ENCODE measurements at regions not wholly inside any gene's neighbourhood (a gene's known extent, or its start where the extent isn't known, plus 50 kb on each side); places are given as distances from the start of the nearest gene placed in this dataset.

DNA sequence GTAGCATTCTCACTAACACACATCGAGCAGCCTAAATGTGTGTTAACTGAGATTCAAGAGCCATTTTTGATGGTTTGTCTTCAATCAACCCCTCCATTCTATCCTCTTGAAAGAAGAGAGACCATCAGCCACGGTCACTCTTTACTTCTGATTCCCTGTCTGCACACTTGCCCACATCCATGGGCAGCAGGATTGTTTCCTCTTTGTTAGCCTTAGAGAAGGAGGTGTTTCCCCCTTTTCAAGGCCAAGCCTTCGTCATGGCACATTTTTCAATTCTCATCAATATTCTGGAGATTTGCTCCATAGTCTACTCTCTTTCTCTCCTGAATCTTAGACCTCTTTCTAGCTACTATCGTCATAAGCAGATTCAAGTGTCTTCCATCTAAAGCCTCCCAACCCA lies 522.4 kb upstream of the NAALADL2 start:
- no peak overlapping the region for H3K4me3 ChIP-seq
- FAIRE-seq (no peak), ATAC-seq (no peak), DNase-seq (ENCODE audit: low read depth, low spot score) (no peak)
- SMC1A ChIA-PET (ENCODE audit: uncharacterized antibody, unreplicated experiment): no interaction called here
- no peak for TF ChIP-seq SMC3 (IDR thresholded peaks at IDR 0.05; ENCODE audit: borderline replicate concordance, low read length)
- TF ChIP-seq NR2C1 (IDR thresholded peaks at IDR 0.05): no peak
- no peak for TF ChIP-seq E4F1 (IDR thresholded peaks at IDR 0.05; ENCODE audit: borderline replicate concordance, partially characterized antibody)
- TF ChIP-seq NFXL1 (IDR thresholded peaks at IDR 0.05; ENCODE audit: borderline replicate concordance): no peak
- TF ChIP-seq NFIC (IDR thresholded peaks at IDR 0.05; ENCODE audit: low read depth, low read length): no peak
- TF ChIP-seq CHD4 (IDR thresholded peaks at IDR 0.05): no peak
- TF ChIP-seq CREB1 (IDR thresholded peaks at IDR 0.05; ENCODE audit: low read depth): no peak
- WGBS (ENCODE audit: insufficient coverage, insufficient replicate concordance, low lambda C conversion rate, missing lambda C conversion rate): 24% methylated on average over 4 of the region's 4 CpGs
- RAD21 ChIA-PET (ENCODE audit: unreplicated experiment): no interaction called here
- H3K79me2 ChIP-seq (ENCODE audit: control insufficient read depth, insufficient read depth, low read length): no peaks in the 10 kb centered on the region
- intact Hi-C loops (cut with micrococcal nuclease; ENCODE audit: unreplicated experiment) (no loop called here), in situ Hi-C loops (cut with MboI) (no loop called here)
- H3K36me3 ChIP-seq (ENCODE audit: control insufficient read depth in 2 of 2, insufficient read depth in 2 of 2, low read length in 1 of 2): no peaks in the 10 kb centered on the region
- no peak overlapping the region for H3K4me2 ChIP-seq (ENCODE audit: control insufficient read depth, insufficient read depth)
- H3K4me1 ChIP-seq (ENCODE audit: control insufficient read depth, insufficient read depth, low read length): no peaks in the 10 kb centered on the region
- no TSS peak for BruUV-seq (replicated peaks)
- CTCF ChIA-PET: no interaction called here
- no peak overlapping the region for H3K9ac ChIP-seq (ENCODE audit: control insufficient read depth, insufficient read depth, low read length)
- POLR2A ChIA-PET: no interaction called here
- no peaks in the 10 kb centered on the region for H3K27me3 ChIP-seq (replicated peaks in 1 of 2; ENCODE audit: control insufficient read depth in 2 of 2, insufficient read depth in 2 of 2, low read length in 1 of 2)
- no peaks in the 10 kb centered on the region for H3K9me3 ChIP-seq (replicated peaks; ENCODE audit: control insufficient read depth, insufficient read depth, low read length)
- H2AFZ ChIP-seq (ENCODE audit: control insufficient read depth, low read depth, low read length): no peak overlapping the region
- no peaks in the 10 kb centered on the region for H4K20me1 ChIP-seq (ENCODE audit: control insufficient read depth, insufficient read depth)
- H3K27ac ChIP-seq (ENCODE audit: control insufficient read depth, insufficient read depth): no peak overlapping the region

GRCh38 chr3:174337227-174337626 lies 521.9 kb upstream of the NAALADL2 start:
- Histone ChIP-seq H3K27ac (ENCODE audit: control insufficient read depth, insufficient read depth) (no peak overlapping the region), H3K9ac (ENCODE audit: control insufficient read depth, insufficient read depth, low read length) (no peak overlapping the region), H2AFZ (ENCODE audit: control insufficient read depth, low read depth, low read length) (no peak overlapping the region), H4K20me1 (ENCODE audit: control insufficient read depth, insufficient read depth) (no peaks in the 10 kb centered on the region), H3K4me3 (no peak overlapping the region), H3K4me1 (ENCODE audit: control insufficient read depth, insufficient read depth, low read length) (no peaks in the 10 kb centered on the region), H3K9me3 (replicated peaks; ENCODE audit: control insufficient read depth, insufficient read depth, low read length) (no peaks in the 10 kb centered on the region), H3K27me3 (replicated peaks in 1 of 2; ENCODE audit: control insufficient read depth in 2 of 2, insufficient read depth in 2 of 2, low read length in 1 of 2) (no peaks in the 10 kb centered on the region), H3K4me2 (ENCODE audit: control insufficient read depth, insufficient read depth) (no peak overlapping the region), H3K36me3 (ENCODE audit: control insufficient read depth in 2 of 2, insufficient read depth in 2 of 2, low read length in 1 of 2) (no peaks in the 10 kb centered on the region), H3K79me2 (ENCODE audit: control insufficient read depth, insufficient read depth, low read length) (no peaks in the 10 kb centered on the region)
- intact Hi-C loops (cut with micrococcal nuclease; ENCODE audit: unreplicated experiment) (no loop called here), in situ Hi-C loops (cut with MboI) (no loop called here)
- RAD21 ChIA-PET (ENCODE audit: unreplicated experiment): no interaction called here
- CTCF ChIA-PET: no interaction called here
- SMC1A ChIA-PET (ENCODE audit: uncharacterized antibody, unreplicated experiment): no interaction called here
- BruUV-seq (replicated peaks): no TSS peak
- POLR2A ChIA-PET: no interaction called here
- no peak for FAIRE-seq
- WGBS (ENCODE audit: insufficient coverage, insufficient replicate concordance, low lambda C conversion rate, missing lambda C conversion rate): 60% methylated on average over 4 of the region's 4 CpGs
- ATAC-seq: no peak
- no peak for DNase-seq (ENCODE audit: low read depth, low spot score)
- TF ChIP-seq CHD2 (IDR thresholded peaks at IDR 0.05; ENCODE audit: borderline replicate concordance, low read depth, low read length): no peak
- TF ChIP-seq PML (IDR thresholded peaks at IDR 0.05; ENCODE audit: low read length): no peak
- no peak for TF ChIP-seq NFIC (IDR thresholded peaks at IDR 0.05; ENCODE audit: low read depth, low read length)
- no peak for TF ChIP-seq CUX1 (IDR thresholded peaks at IDR 0.05; ENCODE audit: insufficient replicate concordance, low read depth, low read length)
- TF ChIP-seq CBX3 (IDR thresholded peaks at IDR 0.05; ENCODE audit: borderline replicate concordance, low read depth): no peak
- TF ChIP-seq ZNF24 (IDR thresholded peaks at IDR 0.05): no peak
- no peak for TF ChIP-seq HDAC6 (IDR thresholded peaks at IDR 0.05; ENCODE audit: unreplicated experiment)
